Hypothalamus (tissue), 51 donors: ENCODE measurements at regions not wholly inside any gene's neighbourhood (a gene's known extent, or its start where the extent isn't known, plus 50 kb on each side); places are given as distances from the start of the nearest gene placed in this dataset.
A peak's percentile ranks its signal among the peaks of the same experiment; 100 is the strongest.

Experiments
- DNase-seq, 51 donors: peaks; one replicate each; lab custom pipeline; 2025; lab: John Stamatoyannopoulos, UW

DNA sequence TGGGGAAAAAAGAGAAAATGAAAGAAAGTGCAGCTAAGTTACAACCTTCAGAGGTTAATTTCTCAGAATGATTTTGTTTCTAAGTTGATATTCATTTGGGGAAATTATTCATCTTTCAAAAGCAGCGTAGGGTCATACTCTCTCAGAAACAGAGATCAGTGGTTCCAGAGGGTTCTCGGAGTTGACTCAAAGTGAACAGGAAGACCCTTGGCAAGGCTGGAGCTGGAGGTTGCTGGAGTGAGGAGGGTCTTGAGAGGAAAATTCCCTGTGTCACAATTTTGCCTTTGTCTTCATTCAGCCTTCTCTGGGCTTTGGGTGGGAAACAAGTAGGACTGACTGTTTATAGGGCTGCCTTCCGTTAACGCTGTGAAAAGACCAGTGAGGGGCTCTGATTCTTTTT, 168.2 kb downstream of the ICOS start:
- DNase-seq, result no peak

DNA sequence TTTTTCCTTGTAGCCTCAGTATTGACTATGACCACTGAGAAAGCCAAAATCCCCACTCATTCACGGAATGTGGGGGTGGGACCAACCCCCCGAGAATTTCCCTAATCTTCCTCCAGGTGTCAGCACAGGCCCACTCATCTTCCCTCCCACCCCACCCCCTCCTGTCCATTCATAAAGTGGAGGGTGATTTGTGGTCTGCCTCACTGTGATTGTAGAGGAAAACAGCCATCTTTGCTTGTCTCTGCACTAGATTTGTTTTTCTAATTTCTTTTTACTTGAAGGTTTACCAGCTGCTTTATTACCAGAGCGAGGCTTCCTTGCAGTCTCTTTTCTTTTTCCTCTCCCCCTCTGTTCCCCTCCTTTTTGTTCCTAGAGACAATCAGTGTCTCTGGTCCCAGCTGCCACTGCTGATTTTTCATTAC, 171.8 kb downstream of the ICOS start:
- DNase-seq, result peak in 11 of 51 donors; percentile 1 to 47 (median 18)

- DNase-seq, result no peak
Measured at GRCh38 chr2:204108781-204109295, 172.3 kb downstream of the ICOS start.

DNA sequence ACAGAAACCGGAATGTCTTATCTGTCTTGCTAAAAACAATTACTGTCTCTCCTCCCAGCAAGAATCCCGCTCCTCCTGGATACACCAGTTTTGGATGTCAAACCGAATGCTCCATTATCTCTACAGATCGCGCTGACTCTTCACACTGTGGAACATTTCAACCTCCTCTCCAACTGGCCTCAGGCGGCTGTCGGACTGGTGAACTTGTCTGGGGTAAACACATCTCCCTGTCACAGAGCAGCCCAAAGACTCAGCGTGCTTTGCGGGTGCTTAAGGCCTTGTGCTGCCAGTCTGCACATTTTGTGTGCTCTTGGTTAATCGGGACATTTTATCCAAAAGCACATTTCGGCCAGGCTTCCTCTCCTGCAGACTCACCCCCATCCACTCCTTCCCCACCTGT, 173.1 kb downstream of the ICOS start:
- DNase-seq, result no peak

DNA sequence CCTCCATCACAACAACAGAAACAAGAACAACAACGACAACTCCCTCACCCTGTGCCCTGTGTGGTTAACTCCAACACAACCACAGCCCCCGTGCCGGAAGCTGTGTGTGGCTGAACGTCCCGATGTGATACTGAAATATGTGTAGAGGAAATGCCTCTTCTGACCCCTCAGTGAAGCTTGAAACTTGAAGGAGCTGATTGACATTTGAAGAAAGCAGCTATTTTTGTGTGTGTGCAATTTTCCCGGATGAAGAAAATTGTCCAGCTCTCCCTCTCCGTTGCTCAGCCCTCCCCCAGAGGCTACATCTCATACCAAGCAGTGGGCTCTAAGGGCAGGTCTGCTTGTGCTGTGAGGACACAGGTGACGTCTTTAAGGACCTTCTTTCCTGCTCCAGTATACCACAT, 173.8 kb downstream of the ICOS start:
- DNase-seq, result no peak

DNA sequence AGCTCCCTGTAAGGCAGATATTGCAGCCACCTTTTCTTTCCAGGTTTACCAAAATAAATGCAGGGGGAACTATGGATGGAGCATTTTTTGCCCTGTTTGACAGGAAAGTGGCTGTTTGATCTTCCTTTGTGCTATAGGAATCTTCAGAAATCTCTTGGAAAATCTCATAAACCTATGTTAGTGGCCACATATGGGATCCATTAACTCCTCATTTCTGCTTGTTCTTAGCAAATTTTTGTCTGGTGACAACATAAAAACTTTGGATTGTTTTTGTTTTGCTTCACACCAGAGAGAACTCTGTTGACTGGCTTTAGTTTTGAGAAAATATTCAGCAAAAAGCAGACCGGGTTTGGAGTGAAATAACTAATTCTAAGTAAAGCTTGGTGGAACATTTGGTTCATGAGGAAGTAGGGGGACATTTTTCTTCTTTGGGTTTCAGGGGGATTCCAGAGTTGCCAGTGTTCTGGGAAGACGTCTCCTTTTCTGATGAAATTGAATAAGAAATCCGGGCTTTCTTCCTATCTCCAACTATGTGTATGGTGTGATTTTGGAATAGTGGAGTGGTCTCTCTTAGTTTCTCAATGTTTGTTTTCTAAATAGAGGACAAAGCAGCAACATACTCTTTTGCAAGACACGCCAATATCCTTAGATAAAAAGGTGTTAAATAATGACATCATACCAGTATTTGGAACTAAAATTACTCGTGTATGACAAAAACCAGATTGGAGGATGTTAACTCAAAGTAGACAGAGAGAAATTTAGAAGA, 174.4 kb downstream of the ICOS start:
- DNase-seq, result no peak

DNA sequence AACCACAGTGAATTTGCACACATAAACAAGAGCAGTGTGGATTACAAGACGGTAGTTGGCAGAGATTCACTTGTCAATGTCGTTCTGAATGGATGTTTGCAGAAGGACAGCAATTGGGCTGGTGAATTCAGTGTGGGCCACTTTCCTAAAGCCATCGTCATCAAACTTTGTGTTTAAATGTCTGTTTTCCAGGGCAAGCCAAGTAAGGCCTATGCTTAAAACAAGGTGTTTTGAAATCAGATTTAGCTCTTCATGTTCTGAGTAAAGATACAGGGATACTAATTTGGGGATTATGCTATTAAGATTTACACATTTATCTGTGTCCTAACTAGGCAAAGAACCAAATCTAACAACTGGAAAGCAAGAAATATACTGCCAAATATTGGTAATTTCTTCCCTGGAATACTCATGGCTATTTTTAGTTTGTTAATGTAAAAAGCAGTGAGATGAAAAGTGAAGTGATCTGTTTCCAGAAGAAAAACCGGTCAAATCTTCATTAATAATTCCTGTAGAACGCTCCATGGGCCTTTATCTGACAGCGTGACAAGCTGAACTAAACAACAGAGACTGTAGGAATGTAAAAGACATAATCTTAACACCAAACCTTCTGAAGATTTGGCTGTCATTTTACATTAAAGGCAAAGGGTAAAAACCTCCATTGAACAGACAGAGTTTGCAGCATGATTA, 175.7 kb downstream of the ICOS start:
- DNase-seq, result no peak

GRCh38 chr2:204114295-204115136, 178.0 kb downstream of the ICOS start:
- no peak for DNase-seq

DNA sequence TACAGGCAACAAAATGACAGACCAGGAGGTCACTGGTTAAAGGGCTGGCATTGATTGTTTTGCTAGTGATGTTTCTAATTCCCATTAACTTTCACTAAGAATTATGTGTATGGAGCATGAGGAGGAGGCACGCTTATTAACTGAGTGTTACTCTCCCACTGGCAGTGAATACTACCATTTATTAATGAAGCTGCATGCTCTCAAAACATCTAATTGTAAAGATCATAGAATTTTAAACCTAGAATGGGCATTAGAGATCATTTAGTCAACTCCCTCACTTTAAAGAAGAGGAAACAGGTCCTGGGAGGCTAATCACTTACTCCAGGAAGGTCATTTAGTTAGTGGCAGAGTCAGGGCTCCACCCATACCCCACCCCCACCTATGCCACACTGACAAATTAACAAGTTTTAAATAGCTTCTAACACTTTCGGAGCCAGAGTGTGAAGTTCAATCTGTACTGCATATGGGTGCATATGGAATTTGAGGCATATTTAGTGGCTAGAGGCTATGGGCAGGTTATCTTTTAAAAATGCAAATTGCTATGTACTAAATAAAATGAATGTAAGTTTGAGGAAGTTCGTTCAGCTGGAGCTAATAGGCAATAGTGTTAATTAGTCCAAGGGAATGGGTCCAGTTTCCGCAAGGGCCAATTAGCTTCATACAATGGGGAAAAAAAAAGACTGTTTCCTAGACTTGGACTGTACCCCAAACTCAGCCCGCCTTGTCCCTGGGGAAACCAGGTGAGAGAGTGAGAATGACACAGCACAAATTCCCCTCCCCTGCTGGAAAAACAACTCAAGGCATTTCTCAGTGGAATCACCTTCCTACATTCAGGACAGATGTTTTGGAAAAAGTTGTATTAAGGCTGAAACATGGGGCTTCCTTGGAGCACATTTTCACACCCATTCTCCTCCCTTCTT, 178.8 kb downstream of the ICOS start:
- peak in 5 of 51 donors; percentile 3 to 54 (median 5) for DNase-seq

GRCh38 chr2:204116159-204116792, 179.7 kb downstream of the ICOS start:
- peak in 19 of 51 donors; percentile 6 to 72 (median 28) for DNase-seq

GRCh38 chr2:204122425-204122824, 185.9 kb downstream of the ICOS start:
- DNase-seq, result no peak

DNA sequence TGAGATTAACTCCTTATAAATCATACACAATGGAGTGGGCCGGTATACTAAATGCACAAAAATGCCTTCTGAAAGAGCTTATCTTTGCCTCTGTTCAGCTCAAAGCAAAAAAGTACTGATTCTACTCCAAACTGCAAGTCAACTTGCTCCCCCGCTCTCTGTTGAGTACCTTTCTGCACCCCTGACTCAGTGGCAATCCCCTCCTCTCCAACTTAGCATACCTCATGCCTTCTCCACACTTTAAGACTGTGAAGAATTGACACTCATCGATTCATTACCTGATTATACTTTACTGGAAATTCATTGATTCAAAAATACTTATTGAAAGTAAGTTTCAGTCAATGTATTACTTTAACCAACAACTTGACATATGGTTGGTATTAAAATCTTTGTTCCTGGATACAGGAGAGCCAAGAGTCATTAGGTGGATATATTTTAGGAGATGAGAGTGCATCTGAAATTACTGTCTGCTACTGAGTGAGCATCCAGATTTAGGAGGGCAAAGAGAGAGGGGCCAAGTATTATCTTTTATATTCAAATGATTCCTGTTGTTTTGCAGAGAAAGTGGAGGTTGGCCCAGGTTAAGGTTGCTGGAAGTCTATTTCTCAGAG, 187.7 kb downstream of the ICOS start:
- no peak for DNase-seq

- DNase-seq, result no peak
Measured at GRCh38 chr2:204126705-204127104, 190.1 kb downstream of the ICOS start.

DNA sequence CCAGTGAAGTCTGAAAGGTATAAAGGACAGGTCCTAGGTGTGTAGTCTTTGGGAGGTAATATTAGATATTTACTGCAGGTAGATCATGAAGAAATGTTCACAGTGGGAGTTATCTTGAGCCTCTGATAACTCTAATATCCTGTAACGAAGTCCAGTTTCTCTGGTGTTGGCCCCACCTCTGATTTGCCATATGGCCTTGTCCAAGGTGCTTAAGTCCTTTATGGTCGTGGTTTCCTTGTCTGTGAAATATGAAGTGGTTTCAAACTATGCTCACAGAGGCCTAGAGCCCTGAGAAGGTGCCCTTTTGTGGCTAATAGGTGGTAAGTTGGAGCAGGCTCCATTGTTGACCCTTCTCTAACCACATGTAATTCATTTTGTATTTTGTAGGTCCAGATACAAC, 190.7 kb downstream of the ICOS start:
- no peak for DNase-seq

DNA sequence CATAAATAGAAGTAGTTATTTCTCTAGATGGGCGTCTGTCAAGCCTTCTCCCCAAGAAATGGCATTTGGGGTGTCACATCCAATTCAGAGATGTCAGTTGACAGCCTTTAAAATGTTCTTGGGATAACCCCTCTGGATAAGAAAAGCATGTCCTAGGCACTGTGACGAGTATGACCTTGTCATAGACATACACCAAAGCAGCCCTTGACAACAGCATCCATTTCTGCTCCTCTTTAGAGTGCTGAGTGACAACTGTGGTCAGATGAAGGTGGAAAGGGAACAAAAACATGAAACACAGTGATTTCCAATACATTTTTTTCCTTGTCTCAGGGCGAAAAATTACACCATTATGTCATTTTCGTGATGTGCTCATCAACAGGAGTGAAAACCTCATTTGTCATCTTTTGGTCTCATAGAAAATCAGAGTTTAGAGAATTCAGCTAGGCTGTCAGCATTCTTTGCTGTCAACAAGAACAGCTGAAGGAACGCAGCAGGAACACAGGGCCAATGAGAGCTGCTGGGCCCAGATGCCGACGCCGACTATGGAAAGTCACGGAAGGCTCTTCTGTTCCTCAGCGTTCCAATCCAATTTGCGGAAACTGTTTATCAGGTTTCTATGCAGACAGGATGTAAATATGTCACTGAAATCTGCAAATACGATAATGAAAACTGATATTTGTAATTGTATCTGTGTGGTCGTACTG, 193.2 kb downstream of the ICOS start:
- DNase-seq, result no peak

DNA sequence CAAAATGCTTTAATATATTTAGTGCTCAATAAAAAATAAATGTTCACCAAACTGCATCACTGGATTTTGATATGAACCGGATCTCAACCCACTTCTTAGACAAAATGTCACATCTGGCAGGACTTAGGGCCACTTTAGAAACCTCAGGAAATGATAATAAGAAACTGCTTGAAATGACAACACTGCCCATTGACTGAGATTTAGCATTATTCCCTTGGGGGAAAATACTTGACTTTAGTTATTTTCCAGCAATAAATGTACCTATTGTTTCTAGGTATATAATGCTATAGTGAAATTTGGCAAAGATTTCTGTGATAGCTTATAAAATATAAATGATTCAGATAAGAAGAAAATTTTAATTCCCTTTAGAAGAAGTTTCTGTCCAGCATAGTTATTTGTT, 195.1 kb downstream of the ICOS start:
- no peak for DNase-seq

GRCh38 chr2:204133476-204133875, 196.9 kb downstream of the ICOS start:
- no peak for DNase-seq

DNA sequence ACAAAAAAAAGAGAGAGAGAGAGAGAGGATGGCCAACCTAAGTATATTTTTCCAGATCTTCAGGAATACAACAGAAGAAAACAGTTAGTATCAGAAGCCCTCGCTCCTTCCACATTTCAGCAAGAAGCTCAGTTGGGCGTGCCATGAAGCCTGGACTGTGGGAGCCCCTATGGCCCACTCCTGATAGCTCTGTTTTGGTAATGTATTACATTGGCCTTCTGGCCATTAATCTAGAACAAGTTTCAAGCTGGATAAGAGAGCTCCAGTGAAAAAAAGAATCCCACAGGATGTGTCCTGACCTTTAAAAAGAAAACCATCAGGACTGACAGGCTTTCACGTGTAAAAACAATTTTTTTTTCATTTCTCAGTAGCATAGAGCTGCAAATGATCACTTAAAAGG, 197.9 kb downstream of the ICOS start:
- DNase-seq, result no peak
